GM23248 (cell line): ENCODE measurements at regions not wholly inside any gene's neighbourhood (a gene's known extent, or its start where the extent isn't known, plus 50 kb on each side); places are given as distances from the start of the nearest gene placed in this dataset.

Source experiments
- EZH2 ChIP-seq: fragments of 200-600 bp; sonication (generic); IDR thresholded peaks from 2 replicates; pipeline ENCODE4 v1.6.1; 2018; ENCODE audit warnings: antibody characterized with exemption, mild to moderate bottlenecking; ENCODE audit not compliant: insufficient read depth, poor library complexity, severe bottlenecking
- EZH2phosphoT487 ChIP-seq: fragments of 200-600 bp; sonication (generic); IDR thresholded peaks from 2 replicates; pipeline ENCODE4 v1.6.1; 2018; ENCODE audit warnings: antibody characterized with exemption, moderate library complexity, mild to moderate bottlenecking, low read depth; ENCODE audit not compliant: insufficient read depth

DNA sequence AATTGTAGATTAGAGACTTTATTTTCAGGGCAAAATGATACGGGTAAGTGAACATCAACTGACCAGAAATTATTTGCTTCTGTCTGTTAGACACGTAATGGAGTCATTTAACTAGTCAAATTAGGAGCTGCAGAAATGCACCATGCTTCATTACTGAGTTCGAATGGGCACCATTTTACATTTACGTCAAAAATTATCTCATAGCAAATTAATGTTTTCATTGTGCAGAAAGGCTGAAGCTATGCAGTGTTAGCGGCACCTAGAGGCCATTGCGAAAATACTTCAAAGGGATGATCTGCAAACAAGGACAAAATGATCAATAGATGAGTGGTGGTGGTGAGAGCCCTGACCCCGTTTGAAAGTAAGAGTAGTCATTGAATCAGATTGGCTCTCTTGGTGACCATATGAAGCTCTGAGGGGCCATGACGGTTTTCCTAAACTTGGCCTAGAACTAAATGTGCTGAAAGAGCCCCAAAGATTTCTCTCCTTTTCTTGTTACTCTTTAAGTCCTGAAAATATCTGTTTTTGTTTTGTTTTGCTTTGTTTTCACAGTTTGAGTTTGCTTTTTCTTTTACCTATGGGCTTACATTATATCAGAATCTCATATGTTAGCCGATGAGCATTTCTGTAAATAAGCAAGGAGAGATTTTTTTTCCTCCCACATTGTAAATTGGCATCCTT, 277.9 kb downstream of the ZNF536 start:
- no peak for TF ChIP-seq EZH2
- TF ChIP-seq EZH2phosphoT487: no peak
